Esophagus squamous epithelium (tissue), 4 donors: ENCODE measurements at regions not wholly inside any gene's neighbourhood (a gene's known extent, or its start where the extent isn't known, plus 50 kb on each side); places are given as distances from the start of the nearest gene placed in this dataset.

Experiments
- CTCF ChIP-seq, 6 experiments: fragments of 450-650 bp in 4 of 6; fragments of 200-600 bp in 2 of 6; sonication (generic) in 2 of 6; IDR thresholded peaks; one replicate each; pipeline ENCODE4 v1.5.1; 2016 to 2019; ENCODE audit warnings: antibody characterized with exemption in 6 of 6, mild to moderate bottlenecking in 4 of 6, moderate library complexity in 4 of 6
- POLR2A ChIP-seq, 4 donors: fragments of 450-650 bp; IDR thresholded peaks; one replicate each; pipeline ENCODE4 v1.6.1; 2017; ENCODE audit warnings: antibody characterized with exemption in 4 of 4, mild to moderate bottlenecking in 4 of 4, moderate library complexity in 3 of 4

- TF ChIP-seq POLR2A (IDR thresholded peaks at IDR 0.05) (no peak), CTCF (IDR thresholded peaks at IDR 0.05) (no peak)
Observed at GRCh38 chr13:40204246-40204645, 462.2 kb downstream of the FOXO1 start.
